IPS-20b (cell line): ENCODE measurements at regions not wholly inside any gene's neighbourhood (a gene's known extent, or its start where the extent isn't known, plus 50 kb on each side); places are given as distances from the start of the nearest gene placed in this dataset.

ENCODE experiments used
- H3K27ac ChIP-seq: one replicate; pipeline ENCODE4 v1.5.1; 2013; ENCODE audit warnings: low read length
- H3K27me3 ChIP-seq: 2 replicates; pipeline ENCODE4 v1.6.1; 2013; ENCODE audit warnings: mild to moderate bottlenecking, low read length, inconsistent platforms; ENCODE audit not compliant: insufficient read depth
- H3K36me3 ChIP-seq: 2 replicates; pipeline ENCODE4 v1.6.1; 2013; ENCODE audit warnings: low read depth, mild to moderate bottlenecking, inconsistent platforms, low read length, moderate library complexity; ENCODE audit not compliant: insufficient read depth
- H3K4me1 ChIP-seq: 2 replicates; pipeline ENCODE4 v1.6.1; 2013; ENCODE audit warnings: mild to moderate bottlenecking, control low read depth, inconsistent platforms, low read length, moderate library complexity; ENCODE audit not compliant: insufficient read depth
- H3K4me3 ChIP-seq: 2 replicates; pipeline ENCODE4 v1.5.1; 2013; ENCODE audit warnings: mild to moderate bottlenecking, low read length, inconsistent platforms
- H3K9ac ChIP-seq: 2 replicates; pipeline ENCODE4 v1.6.1; 2013; ENCODE audit warnings: low read depth, mild to moderate bottlenecking, inconsistent platforms, low read length, moderate library complexity
- H3K9me3 ChIP-seq: 2 replicates; pipeline ENCODE4 v1.6.1; 2013; ENCODE audit warnings: mild to moderate bottlenecking, low read depth, low read length, inconsistent platforms; ENCODE audit not compliant: insufficient read depth

DNA sequence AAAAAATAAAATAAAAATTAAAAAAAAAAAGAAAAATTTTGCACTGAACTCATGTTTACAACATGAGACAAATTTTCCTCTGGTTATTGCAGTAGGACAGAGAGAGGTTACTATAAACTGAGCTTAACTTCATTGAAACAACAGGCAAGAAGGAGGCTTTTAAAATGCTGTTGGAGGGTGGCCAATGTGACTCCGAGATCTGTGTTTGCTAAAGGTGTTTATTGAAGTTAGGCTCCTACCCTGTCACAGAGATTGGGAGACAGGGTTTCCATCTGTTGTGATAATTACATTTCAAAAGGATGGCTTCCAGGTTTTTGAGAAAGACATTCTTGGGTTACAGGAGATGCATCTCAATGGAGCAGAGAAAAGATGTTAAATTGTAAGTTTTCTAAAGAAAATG lies 370.5 kb upstream of the HS3ST1 start:
- no peaks in the 10 kb centered on the region for H3K9me3 ChIP-seq
- no peak overlapping the region for H3K27ac ChIP-seq
- H3K9ac ChIP-seq = no peak overlapping the region
- peaks cover 4% of the 10 kb centered on the region; the same call in 1 of the 2 replicates for H3K4me1 ChIP-seq
- H3K27me3 ChIP-seq = no peaks in the 10 kb centered on the region
- H3K36me3 ChIP-seq = no peaks in the 10 kb centered on the region
- H3K4me3 ChIP-seq = no peak overlapping the region

DNA sequence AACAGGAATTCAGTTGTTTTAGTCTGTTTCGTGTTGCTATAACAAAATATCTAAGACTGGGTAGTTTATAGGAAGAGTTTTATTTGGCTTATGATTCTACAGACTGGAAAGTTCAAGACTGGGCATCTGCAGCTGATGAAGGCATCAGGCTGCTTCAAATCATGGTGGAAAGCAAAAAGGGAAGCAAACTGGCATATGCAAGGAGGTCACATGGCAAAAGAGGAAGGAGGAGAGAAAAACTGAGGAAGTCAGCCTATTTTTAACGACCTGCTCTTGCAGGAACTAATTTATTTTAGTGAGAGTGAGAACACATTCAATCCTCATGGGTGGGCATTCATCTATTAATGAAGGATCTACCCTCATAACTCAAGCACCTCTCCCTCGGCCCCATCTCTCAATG lies 363.1 kb upstream of the HS3ST1 start:
- H3K9ac ChIP-seq = no peak overlapping the region

DNA sequence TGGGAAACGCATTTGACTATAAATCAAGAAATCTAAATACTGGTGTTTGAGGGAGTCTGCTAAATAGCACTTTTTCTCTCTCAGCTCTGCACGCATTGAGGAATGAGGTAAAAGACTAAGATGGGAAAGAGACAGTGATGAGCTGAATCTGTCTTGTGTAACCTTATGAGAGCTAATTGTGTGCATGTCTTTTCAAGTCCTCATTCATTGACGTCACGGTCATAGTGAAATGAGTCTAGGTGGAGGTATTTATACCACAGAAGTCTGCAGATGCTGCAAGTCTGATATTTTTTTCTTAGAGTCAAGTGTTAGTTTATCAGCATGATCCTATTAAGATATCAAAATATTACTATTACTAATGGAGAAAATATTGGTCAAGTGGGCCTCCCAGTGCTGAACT lies 361.5 kb upstream of the HS3ST1 start:
- no peaks in the 10 kb centered on the region for H3K9me3 ChIP-seq
- no peak overlapping the region for H3K9ac ChIP-seq
- H3K4me1 ChIP-seq = no peaks in the 10 kb centered on the region
- H3K36me3 ChIP-seq = no peaks in the 10 kb centered on the region
- H3K27ac ChIP-seq = no peak overlapping the region
- H3K27me3 ChIP-seq = no peaks in the 10 kb centered on the region
- no peak overlapping the region for H3K4me3 ChIP-seq

More for the DNA sequence above, 363.1 kb upstream of the HS3ST1 start:
- no peak overlapping the region for H3K4me3 ChIP-seq
- H3K4me1 ChIP-seq = no peaks in the 10 kb centered on the region
- no peaks in the 10 kb centered on the region for H3K9me3 ChIP-seq
- no peaks in the 10 kb centered on the region for H3K27me3 ChIP-seq
- no peak overlapping the region for H3K27ac ChIP-seq
- H3K36me3 ChIP-seq = no peaks in the 10 kb centered on the region

DNA sequence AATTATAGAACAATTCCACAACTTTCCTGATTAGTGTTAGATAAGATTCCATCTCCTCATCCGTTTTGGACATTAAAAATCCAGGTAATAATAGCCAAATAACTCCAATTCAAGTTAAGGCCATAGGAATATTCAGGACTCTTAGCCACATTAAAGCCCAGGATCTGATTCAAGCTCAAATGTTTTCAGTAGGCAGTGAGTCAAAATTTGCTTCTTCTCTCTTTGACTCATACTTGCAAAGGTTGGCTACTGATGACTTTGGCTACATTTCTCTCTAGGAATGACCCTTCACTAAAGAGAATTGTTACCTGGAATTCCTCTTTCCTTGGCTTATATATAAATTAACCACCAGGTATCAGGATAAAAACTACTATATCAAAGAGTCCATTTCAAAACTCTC lies 354.9 kb upstream of the HS3ST1 start:
- Histone ChIP-seq H3K36me3 (no peaks in the 10 kb centered on the region), H3K9ac (no peak overlapping the region), H3K27ac (no peak overlapping the region), H3K27me3 (no peaks in the 10 kb centered on the region), H3K4me1 (no peaks in the 10 kb centered on the region), H3K9me3 (no peaks in the 10 kb centered on the region), H3K4me3 (no peak overlapping the region)

DNA sequence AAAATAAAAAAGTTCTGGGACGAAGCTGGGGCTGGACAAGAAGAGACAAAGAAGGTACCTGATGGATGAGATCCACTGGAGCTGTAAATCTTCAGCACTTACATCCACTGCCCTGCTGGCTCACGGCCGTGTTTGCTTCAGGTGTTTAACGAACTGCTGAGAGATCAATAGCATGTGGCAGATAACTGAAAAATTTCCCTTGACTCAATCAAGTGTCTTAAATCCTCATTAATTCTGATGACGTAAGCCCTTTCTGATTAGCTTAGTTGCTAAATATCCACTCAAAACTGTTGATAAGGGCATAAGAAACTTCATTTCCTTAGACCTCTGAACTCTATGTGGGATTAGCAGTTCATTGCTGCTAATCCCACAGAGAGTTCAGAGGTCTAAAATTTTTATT lies 354.2 kb upstream of the HS3ST1 start:
- Histone ChIP-seq H3K4me3 (no peak overlapping the region), H3K27ac (no peak overlapping the region), H3K4me1 (no peaks in the 10 kb centered on the region), H3K9me3 (no peaks in the 10 kb centered on the region), H3K36me3 (no peaks in the 10 kb centered on the region), H3K9ac (no peak overlapping the region), H3K27me3 (no peaks in the 10 kb centered on the region)

DNA sequence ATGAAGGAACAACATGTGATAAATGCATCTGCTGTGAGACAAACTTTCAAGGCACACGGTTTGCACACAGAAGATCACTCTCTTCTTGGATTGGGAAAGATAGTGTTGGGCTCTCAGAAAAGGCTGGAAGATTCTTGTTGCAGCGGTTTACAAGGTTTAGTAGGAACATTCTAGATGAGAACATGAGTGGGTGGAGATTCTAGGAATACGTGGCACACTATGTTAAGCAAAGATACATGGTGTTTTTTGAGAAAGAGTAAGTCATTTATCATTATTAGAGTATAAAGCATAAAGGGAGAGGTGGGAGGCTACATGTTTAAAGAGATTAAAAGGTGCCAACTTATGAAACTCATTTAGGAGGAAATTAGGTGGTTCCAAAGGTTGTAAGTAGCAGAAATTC lies 348.8 kb upstream of the HS3ST1 start:
- no peak overlapping the region for H3K4me3 ChIP-seq
- H3K9ac ChIP-seq = no peak overlapping the region
- H3K4me1 ChIP-seq = no peaks in the 10 kb centered on the region
- peaks cover 3% of the 10 kb centered on the region; the same call in 1 of the 2 replicates for H3K9me3 ChIP-seq
- H3K36me3 ChIP-seq = no peaks in the 10 kb centered on the region
- no peak overlapping the region for H3K27ac ChIP-seq
- no peaks in the 10 kb centered on the region for H3K27me3 ChIP-seq

DNA sequence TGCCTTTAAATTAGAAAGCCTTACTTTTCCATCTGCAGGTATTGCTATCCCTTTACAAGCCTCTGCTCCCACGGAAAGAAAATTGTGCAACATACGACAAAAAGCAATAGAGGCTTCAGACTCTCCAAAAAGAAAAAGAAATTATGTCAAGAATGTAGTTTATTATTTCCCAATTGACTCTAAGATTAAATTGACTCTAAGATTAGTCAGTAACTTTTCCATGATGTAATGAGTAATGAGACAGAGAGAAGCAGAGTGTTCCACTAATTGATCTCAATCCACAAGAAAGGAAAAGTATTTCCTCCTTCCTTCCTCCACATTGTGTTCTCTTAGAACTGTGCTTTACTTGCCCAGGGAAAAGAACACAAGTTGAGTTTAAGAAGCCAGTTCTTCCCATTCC lies 345.7 kb upstream of the HS3ST1 start:
- Histone ChIP-seq H3K9ac (no peak overlapping the region), H3K27ac (no peak overlapping the region), H3K36me3 (no peaks in the 10 kb centered on the region), H3K27me3 (no peaks in the 10 kb centered on the region), H3K9me3 (peaks cover 3% of the 10 kb centered on the region; the same call in 1 of the 2 replicates), H3K4me1 (no peaks in the 10 kb centered on the region), H3K4me3 (no peak overlapping the region)

DNA sequence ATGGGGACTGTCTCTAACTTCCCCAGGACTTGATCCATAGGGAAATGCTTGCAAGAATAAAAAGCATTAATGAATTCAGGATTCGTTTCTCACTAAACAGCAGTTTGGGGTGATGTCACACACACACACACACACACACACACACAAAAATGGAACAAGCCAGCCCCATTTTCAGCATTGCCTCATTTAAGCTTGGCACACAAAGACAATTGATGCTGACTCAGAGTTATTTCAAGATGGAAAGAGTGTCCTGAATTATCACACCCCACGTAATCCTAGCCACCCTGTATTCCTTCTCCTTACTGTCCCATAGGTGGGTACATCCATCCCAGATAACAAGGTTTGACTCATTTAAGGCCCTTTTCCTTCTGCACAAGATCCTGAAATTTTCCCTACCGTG lies 345.1 kb upstream of the HS3ST1 start:
- Histone ChIP-seq H3K4me3 (no peak overlapping the region), H3K36me3 (no peaks in the 10 kb centered on the region), H3K4me1 (no peaks in the 10 kb centered on the region), H3K9ac (no peak overlapping the region), H3K27ac (no peak overlapping the region), H3K9me3 (peaks cover 3% of the 10 kb centered on the region; the same call in 1 of the 2 replicates), H3K27me3 (no peaks in the 10 kb centered on the region)

DNA sequence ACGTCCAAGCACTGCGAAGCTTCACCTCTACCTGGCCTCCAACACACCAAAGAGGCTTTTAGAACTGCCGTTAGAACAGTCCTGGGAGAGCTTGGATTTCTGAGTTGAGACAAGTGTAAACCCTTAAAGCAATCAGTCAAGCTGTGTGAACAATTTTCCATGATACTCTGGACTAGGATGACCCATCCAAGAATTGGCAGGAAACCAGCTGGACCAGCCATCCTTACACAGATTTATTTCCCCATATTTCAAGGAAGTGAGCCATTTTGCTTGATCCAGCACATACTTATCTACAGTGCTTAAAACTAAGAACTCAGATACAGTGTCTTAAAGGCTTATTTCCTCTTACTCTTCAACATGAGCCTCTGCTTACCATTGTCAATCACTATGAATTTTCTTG lies 340.7 kb upstream of the HS3ST1 start:
- Histone ChIP-seq H3K27ac (no peak overlapping the region), H3K9ac (no peak overlapping the region), H3K27me3 (no peaks in the 10 kb centered on the region), H3K9me3 (peaks cover 3% of the 10 kb centered on the region; the same call in 1 of the 2 replicates), H3K4me1 (no peaks in the 10 kb centered on the region), H3K4me3 (no peak overlapping the region), H3K36me3 (no peaks in the 10 kb centered on the region)

DNA sequence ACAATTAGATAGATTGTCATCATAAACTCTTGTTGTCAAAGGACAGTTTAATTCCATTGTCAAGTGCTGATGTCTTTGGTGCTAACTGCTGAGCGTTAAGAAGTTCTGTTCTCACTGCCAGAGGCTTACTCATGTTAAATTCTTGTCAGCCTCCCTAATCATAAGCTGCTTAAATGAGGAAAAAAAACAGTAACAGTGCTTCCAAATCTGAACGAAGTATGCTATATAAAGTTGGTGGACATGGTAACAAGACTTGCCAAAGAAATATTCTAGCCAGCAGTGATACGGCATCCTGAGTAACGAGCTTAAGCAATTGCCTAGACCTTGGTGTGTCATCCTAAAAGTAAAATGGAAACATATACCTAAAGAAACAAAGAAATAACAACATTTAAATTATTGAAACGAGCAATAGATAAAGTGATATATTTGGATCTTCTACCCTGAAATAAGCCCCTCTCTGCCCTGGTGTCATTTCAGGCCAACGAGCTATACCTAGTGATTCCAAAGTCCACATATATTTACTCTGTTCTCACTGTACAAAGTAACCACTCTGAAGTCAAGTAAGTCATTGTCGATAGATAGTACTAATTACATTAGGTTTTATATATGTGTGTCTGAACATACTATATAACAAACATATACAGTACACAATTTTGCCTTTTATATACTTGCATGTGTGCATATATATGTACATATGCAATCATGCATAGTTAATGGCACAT lies 339.7 kb upstream of the HS3ST1 start:
- no peak overlapping the region for H3K4me3 ChIP-seq
- no peaks in the 10 kb centered on the region for H3K27me3 ChIP-seq
- H3K27ac ChIP-seq = no peak overlapping the region
- H3K36me3 ChIP-seq = no peaks in the 10 kb centered on the region
- H3K9me3 ChIP-seq = peaks cover 3% of the 10 kb centered on the region; the same call in 1 of the 2 replicates
- no peak overlapping the region for H3K9ac ChIP-seq
- no peaks in the 10 kb centered on the region for H3K4me1 ChIP-seq

DNA sequence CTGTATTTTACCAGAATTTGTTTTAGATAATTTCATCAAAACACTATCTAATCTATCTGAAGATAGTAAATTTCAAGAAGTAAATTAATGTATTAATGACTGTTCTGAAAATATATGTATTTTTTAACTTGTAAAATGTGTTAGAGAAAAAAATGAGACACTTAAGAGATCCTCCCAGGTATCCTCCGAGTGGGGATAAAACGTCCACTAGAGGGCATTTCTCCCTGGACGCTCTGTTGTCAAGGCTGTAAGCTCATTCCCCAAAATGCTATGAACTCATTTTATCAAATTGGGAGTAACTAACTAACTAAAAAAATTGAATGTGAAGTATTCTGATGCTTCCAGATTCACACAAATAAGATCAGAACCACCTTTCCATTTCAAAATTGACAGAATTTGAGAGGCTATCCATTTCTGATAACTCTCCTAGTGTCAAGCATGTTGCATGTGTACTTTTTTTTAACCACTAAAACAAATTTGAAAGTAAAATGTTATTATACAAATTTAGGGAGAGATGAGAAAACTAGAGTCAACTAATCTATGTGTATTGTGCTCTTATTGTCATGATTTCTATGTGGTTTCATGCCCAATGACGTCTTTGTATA lies 337.3 kb upstream of the HS3ST1 start:
- Histone ChIP-seq H3K27ac (no peak overlapping the region), H3K27me3 (no peaks in the 10 kb centered on the region), H3K36me3 (no peaks in the 10 kb centered on the region), H3K4me1 (no peaks in the 10 kb centered on the region), H3K9ac (no peak overlapping the region), H3K4me3 (no peak overlapping the region), H3K9me3 (no peaks in the 10 kb centered on the region)

DNA sequence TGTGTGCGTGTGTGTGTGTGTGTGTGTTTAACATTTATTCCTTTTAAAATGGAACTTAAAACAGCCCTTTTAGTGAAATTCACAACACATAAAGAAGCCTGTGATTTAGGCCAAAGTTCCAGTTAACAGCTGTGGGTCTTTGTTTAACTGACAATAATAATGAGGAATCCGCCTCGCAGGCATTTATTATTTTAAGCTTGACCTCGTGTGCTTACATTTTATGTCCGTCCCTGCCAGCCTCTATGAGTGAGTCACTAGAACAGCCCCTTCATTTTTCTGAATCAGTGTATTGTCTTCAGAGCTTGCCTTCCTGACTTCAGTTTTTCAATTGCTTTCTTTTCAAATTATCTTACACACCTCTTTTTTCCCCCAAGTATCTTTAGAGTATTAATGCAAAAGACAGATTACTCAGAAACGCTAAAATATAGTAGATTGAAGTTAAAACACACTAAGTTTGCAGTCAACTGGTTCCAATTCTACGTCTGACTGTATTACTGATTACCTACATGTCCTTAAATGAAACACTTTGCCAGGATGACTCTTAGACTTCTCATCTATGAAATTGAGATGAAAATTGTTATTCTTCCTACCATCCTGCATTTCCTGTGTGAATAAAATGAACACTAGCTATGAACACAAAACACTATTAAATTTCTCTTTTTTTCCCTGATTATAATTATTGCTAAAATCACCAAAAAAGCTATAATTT lies 319.6 kb upstream of the HS3ST1 start:
- Histone ChIP-seq H3K9me3 (no peaks in the 10 kb centered on the region), H3K4me1 (no peaks in the 10 kb centered on the region), H3K27ac (no peak overlapping the region), H3K9ac (no peak overlapping the region), H3K27me3 (no peaks in the 10 kb centered on the region), H3K4me3 (no peak overlapping the region), H3K36me3 (no peaks in the 10 kb centered on the region)
